Small intestine (tissue), 7 donors: ENCODE measurements at regions not wholly inside any gene's neighbourhood (a gene's known extent, or its start where the extent isn't known, plus 50 kb on each side); places are given as distances from the start of the nearest gene placed in this dataset.

Experiments used
- DNase-seq, 2 donors: peaks; one replicate each; pipeline versions ENCODE4 v3.0.0 to v3.0.0-alpha.2; 2013
- FAIRE-seq: peaks from 2 replicates; lab custom pipeline; 2012; peaks lifted over from hg19 to GRCh38; lab: Jason Lieb, UNC
- H3K27ac ChIP-seq, 3 donors: one replicate each; pipeline ENCODE4 v1.5.1; 2013; ENCODE audit warnings: low read length in 2 of 3, mild to moderate bottlenecking in 2 of 3, control low read depth in 1 of 3, inconsistent platforms in 1 of 3, low read depth in 1 of 3, moderate library complexity in 1 of 3
- H3K27me3 ChIP-seq, 3 donors: one replicate each; pipeline ENCODE4 v1.6.1; 2013; ENCODE audit warnings: low read length in 3 of 3, inconsistent platforms in 1 of 3; ENCODE audit not compliant: control insufficient read depth in 3 of 3, insufficient read depth in 3 of 3
- H3K36me3 ChIP-seq, 3 donors: one replicate each; pipeline ENCODE4 v1.6.1; 2013; ENCODE audit warnings: low read length in 3 of 3, inconsistent platforms in 1 of 3, low read depth in 1 of 3, mild to moderate bottlenecking in 1 of 3, moderate library complexity in 1 of 3; ENCODE audit not compliant: control insufficient read depth in 3 of 3, insufficient read depth in 2 of 3
- H3K4me1 ChIP-seq, 3 donors: one replicate each; pipeline ENCODE4 v1.6.1; 2013; ENCODE audit warnings: low read length in 2 of 3, inconsistent platforms in 1 of 3, low read depth in 1 of 3, mild to moderate bottlenecking in 1 of 3, moderate library complexity in 1 of 3; ENCODE audit not compliant: control insufficient read depth in 3 of 3, insufficient read depth in 2 of 3
- H3K4me3 ChIP-seq, 3 donors: one replicate each; pipeline ENCODE4 v1.5.1; 2013; ENCODE audit warnings: low read length in 3 of 3, control low read depth in 1 of 3, inconsistent platforms in 1 of 3, low read depth in 1 of 3, mild to moderate bottlenecking in 1 of 3, moderate library complexity in 1 of 3
- H3K9me3 ChIP-seq, 2 donors: one replicate each; pipeline ENCODE4 v1.6.1; 2013; ENCODE audit warnings: low read depth in 1 of 2, low read length in 1 of 2; ENCODE audit not compliant: control insufficient read depth in 2 of 2, insufficient read depth in 1 of 2
- WGBS, 3 donors: extraction: QIAGEN DNeasy Blood & Tissue Kit; methylation state at CpG; one replicate each; pipeline ENCODE4 v1.1.7; 2013; 5-methylcytosine and 5-hydroxymethylcytosine counted together
- donor health status: healthy with polysubstance abuse.
- donor health status: control.
- donor health status: control.
- donor health status: Bipolar disorder and iron deficiency.
- donor health status: healthy.

DNA sequence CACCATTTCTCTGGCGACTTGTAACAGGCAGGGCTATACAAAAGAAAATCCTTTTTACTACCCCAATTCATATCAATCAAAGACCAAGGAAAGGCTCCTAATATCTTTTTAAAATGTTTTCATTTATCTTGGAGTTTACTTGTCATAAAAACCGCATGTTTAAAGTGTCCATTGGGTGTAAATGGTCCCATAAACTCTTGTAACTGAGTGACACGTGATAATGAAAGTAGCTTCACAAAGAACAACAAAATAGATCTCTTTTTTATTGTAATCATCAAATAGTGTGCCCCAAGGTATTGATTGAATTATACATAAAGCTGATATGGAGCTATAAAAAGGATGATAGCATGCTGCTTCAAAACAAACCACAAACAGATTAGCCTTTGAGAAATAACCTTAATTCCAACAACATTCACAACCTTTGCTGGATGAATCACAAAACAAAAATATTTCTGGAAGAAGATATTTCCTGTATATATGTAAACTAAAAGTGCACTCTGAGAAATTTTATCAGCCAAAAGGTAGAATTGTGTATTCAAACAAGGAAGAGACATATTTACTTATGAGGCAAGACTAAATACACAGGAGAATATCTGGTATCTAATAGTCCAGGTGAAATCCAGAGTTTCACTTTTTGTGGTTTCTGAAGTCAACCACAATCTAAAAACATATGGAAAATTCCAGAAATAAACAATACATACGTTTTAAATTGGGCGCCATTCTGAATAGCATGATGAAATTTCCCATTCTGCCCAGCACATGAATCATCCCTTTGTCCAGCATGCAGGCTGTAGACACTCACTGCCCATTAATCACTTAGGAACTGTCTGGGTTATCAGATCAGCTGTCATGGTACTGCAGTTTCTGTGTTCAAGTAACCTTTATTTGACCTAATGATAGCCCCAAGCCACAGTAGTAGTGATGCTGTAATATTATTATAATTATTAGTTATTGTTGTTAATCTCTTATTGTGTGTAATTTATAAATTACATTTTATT lies 237.5 kb downstream of the PIK3C3 start:
- Histone ChIP-seq H3K36me3 (no peaks in the 10 kb centered on the region), H3K9me3 (peaks cover 0 to 7% of the 10 kb centered on the region in 2 donors), H3K4me3 (no peak overlapping the region), H3K4me1 (no peaks in the 10 kb centered on the region), H3K27ac (no peak overlapping the region), H3K27me3 (no peaks in the 10 kb centered on the region)
- 41 to 52% (median 42%) methylated on average over 5 of the region's 5 CpGs for WGBS, 3 donors
- FAIRE-seq (no peak), DNase-seq (no peak)

DNA sequence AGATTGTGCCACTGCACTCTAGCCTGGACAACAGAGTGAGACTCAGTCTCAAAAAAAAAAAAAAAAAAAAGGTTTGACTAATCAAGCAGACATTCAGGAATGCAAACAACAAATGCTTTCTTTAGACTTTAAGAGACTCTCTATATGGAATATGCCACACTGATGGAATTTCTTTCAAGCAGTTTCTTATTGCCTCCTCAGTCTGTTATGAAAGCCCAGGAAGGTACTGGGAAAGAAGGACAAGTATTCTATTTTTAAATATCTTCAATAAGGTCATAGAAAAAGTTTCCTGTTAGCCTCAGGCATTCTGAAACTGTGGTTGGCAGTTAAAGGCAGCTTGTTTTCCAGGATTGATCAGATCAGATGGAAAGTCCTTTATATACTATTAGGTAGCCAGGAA lies 241.6 kb downstream of the PIK3C3 start:
- Histone ChIP-seq H3K9me3 (no peaks in the 10 kb centered on the region), H3K4me3 (no peak overlapping the region), H3K27me3 (no peaks in the 10 kb centered on the region), H3K27ac (no peak overlapping the region), H3K36me3 (no peaks in the 10 kb centered on the region), H3K4me1 (no peaks in the 10 kb centered on the region)
- FAIRE-seq (no peak), DNase-seq (no peak)

DNA sequence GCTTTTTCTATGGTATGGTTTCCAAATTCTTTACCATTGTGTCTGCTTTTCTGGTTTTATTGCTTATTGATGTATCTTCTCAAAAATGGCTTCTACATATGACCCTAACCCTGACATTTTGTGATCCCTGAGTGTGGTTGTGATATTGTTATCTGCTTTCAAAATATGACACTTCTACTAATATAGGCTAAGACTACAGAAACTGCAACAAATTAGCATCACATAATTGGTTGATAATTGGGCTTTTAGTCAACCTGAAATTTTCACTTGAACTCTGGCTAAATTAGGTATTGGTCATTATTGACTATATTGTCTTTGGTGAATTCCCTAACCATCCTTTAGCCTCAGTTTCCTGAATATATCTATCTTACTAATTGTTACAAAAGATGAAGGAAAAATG lies 246.1 kb downstream of the PIK3C3 start:
- Histone ChIP-seq H3K9me3 (peaks cover 0 to 3% of the 10 kb centered on the region in 2 donors), H3K4me1 (no peaks in the 10 kb centered on the region), H3K36me3 (no peaks in the 10 kb centered on the region), H3K27me3 (no peaks in the 10 kb centered on the region), H3K4me3 (no peak overlapping the region), H3K27ac (no peak overlapping the region)
- DNase-seq, result no peak
- FAIRE-seq, result no peak

DNA sequence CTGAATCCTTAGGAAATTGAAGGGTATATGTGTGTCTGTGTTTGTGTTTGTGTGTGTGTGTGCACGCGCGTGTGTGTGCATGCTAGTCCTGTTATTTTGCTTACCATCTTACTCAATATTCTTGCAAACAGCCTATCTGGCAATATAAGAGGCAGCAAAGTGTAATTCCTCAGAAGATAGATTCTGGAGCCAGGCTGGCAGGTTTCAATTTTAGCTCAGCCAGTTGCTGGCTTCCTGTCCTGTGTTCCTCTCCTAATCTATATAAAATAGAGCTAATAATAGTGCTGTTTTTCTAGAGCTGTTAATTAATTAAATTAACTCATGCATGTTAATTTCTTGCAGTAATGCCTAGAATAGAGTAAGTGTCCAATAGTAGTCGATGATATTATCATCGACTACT lies 256.2 kb downstream of the PIK3C3 start:
- WGBS, 3 donors, result 72 to 96% (median 82%) methylated on average over 5 of the region's 5 CpGs
- Histone ChIP-seq H3K27me3 (no peaks in the 10 kb centered on the region), H3K4me3 (no peak overlapping the region), H3K4me1 (no peaks in the 10 kb centered on the region), H3K27ac (no peak overlapping the region), H3K9me3 (no peaks in the 10 kb centered on the region), H3K36me3 (no peaks in the 10 kb centered on the region)
- FAIRE-seq, result no peak
- no peak for DNase-seq

DNA sequence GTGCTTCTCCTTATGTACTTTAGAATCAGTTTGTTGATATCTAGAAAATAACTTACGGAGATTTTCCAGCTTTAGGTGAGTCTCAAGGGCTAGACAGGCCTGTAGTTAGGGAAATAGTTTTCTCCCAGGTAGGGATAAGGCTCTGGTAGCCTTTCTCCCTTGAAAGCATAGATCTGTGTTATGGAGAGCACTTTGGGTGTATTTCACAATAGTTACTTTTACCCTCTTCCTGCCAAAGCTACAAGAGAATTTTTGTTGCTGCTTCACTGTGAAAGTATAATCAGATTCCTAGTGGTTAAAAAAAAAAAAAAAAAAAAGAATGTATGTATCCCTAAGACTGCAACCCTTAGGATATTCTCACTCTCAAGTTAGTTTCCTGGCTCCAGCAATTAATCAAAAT lies 267.5 kb downstream of the PIK3C3 start:
- no peak for FAIRE-seq
- Histone ChIP-seq H3K36me3 (no peaks in the 10 kb centered on the region), H3K9me3 (no peaks in the 10 kb centered on the region), H3K4me1 (no peaks in the 10 kb centered on the region), H3K4me3 (no peak overlapping the region), H3K27me3 (no peaks in the 10 kb centered on the region), H3K27ac (no peak overlapping the region)
- no peak for DNase-seq
- 67 to 77% (median 72%) methylated on average over 1 of the region's 1 CpG for WGBS, 3 donors

DNA sequence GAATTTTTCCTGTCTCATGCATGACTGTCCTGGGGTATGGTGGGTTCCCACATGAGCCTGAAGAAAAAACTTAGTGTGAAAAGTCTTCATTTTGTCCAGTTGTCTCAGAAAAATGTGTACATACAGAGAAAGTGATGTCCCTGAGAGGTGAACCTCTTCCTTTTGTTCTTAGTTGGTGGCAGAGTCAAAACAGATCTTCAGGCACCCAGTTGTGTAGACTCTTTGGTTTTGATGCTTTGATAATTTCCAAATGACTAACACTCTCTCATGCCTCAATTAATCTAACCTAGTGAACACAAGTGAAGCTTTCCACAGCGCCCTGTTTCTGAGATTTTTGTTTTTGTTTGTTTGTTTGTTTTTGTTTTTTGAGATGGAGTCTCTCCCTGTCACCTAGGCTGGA lies 273.5 kb downstream of the PIK3C3 start:
- 71 to 90% (median 71%) methylated on average over 1 of the region's 1 CpG for WGBS, 3 donors
- DNase-seq (no peak), FAIRE-seq (no peak)
- Histone ChIP-seq H3K4me3 (no peak overlapping the region), H3K9me3 (no peaks in the 10 kb centered on the region), H3K27ac (no peak overlapping the region), H3K36me3 (no peaks in the 10 kb centered on the region), H3K4me1 (no peaks in the 10 kb centered on the region), H3K27me3 (no peaks in the 10 kb centered on the region)

DNA sequence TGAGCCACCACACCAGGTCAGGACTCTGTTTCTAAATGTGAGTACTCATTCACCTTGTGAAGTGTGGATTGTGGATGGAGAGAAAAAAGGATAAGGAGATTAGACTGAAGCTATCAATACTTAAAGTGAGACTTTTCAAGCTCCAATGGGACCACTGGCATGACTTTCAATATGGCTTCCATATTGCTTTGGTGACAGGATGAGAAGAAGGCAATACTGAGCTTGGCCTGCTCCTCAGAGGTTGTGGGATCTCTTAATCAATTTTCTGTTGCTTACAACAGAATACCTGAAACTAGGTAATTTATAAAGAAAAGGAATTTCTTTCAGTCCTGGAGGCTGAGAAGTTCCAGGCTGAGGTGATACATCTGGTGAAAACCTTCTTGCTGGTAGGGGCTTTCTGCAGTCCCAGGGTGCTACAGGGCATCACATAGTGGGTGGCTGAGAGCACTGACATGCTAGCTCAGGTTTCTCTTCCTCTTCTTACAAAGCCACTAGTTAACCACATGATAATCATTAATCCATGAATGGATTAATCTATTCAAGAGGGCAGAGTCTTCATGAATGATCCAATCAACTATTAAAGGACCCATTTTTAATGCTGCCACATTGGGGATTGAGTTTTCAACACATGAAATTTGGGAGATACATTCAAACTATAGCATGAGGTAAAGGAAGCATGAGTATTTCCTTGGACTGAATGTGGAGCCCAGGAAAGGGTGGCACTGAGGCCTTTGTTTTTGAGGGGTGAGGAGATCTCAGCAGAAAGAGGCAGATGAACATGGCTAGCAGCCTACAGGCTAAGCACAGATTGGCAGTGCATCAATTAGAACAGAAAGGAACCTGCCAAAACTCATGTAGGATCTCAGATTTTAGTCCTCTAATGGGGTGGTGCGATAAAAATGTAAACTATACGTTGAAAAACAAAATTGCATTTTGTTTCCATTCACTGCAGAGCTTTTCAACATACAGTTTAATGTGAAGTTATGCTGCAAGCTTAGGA lies 274.5 kb downstream of the PIK3C3 start:
- H3K36me3 ChIP-seq, result no peaks in the 10 kb centered on the region
- FAIRE-seq (no peak), DNase-seq (no peak)
- H3K4me3 ChIP-seq, result no peak overlapping the region
- no peaks in the 10 kb centered on the region for H3K9me3 ChIP-seq
- no peak overlapping the region for H3K27ac ChIP-seq
- WGBS, 3 donors, result 86 to 96% (median 86%) methylated on average over 2 of the region's 2 CpGs
- no peaks in the 10 kb centered on the region for H3K27me3 ChIP-seq
- no peaks in the 10 kb centered on the region for H3K4me1 ChIP-seq

DNA sequence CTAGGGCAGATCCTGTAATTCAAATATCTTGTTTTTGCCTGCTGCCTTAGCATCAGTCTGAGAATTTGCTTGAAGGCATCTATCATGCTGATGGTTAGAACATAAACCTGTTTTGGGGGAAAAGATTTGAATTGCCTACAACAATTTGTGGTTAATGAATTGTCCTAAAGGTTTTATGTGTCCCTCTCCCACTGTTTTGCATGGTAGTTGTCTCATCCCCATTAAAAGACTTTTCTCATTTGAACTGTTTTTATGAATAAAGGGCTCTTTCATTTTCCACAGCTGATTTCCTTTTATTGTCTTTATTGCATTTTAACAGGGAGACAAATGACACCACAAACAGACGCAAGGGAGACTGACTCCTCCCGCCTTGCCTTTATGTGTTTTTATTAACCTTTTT lies 275.6 kb downstream of the PIK3C3 start:
- no peaks in the 10 kb centered on the region for H3K9me3 ChIP-seq
- no peak for FAIRE-seq
- no peaks in the 10 kb centered on the region for H3K36me3 ChIP-seq
- H3K4me1 ChIP-seq, result no peaks in the 10 kb centered on the region
- WGBS, 3 donors, result 13 to 37% (median 22%) methylated on average over 2 of the region's 2 CpGs
- DNase-seq, result no peak
- no peak overlapping the region for H3K27ac ChIP-seq
- no peaks in the 10 kb centered on the region for H3K27me3 ChIP-seq
- H3K4me3 ChIP-seq, result no peak overlapping the region
